Osteocyte (in vitro differentiated cells): ENCODE measurements at regions not wholly inside any gene's neighbourhood (a gene's known extent, or its start where the extent isn't known, plus 50 kb on each side); places are given as distances from the start of the nearest gene placed in this dataset.

Source experiments
- DNase-seq: peaks from one replicate; pipeline ENCODE4 v3.0.0; 2021; ENCODE audit warnings: mixed read lengths; ENCODE audit not compliant: unreplicated experiment; ENCODE audit errors: extremely low spot score
- H3K27ac Mint-ChIP-seq: one replicate; pipeline ENCODE4 v1.8.0; 2021; ENCODE audit warnings: mild to moderate bottlenecking, mixed read lengths; ENCODE audit not compliant: unreplicated experiment
- H3K27me3 Mint-ChIP-seq: one replicate; pipeline ENCODE4 v1.8.0; 2021; ENCODE audit warnings: mixed read lengths; ENCODE audit not compliant: unreplicated experiment
- H3K36me3 Mint-ChIP-seq: one replicate; pipeline ENCODE4 v1.8.0; 2021; ENCODE audit warnings: mixed read lengths; ENCODE audit not compliant: unreplicated experiment
- H3K4me1 Mint-ChIP-seq: one replicate; pipeline ENCODE4 v1.8.0; 2021; ENCODE audit warnings: mixed read lengths; ENCODE audit not compliant: unreplicated experiment
- H3K4me3 Mint-ChIP-seq: one replicate; pipeline ENCODE4 v1.8.0; 2021; ENCODE audit warnings: mild to moderate bottlenecking, moderate library complexity, mixed read lengths; ENCODE audit not compliant: unreplicated experiment
- H3K9me3 Mint-ChIP-seq: one replicate; pipeline ENCODE4 v1.8.0; 2021; ENCODE audit warnings: mixed read lengths; ENCODE audit not compliant: unreplicated experiment
- CTCF ChIP-seq: fragments of 200-600 bp; sonication (generic); IDR thresholded peaks from 2 replicates; pipeline ENCODE4 v1.5.0; 2021; ENCODE audit warnings: antibody characterized with exemption, mild to moderate bottlenecking, moderate library complexity

GRCh38 chr2:200733713-200734198 is 78.0 kb upstream of the BZW1 start:
- no peak for TF ChIP-seq CTCF
- H3K36me3 Mint-ChIP-seq = no peaks in the 10 kb centered on the region
- peaks cover 19% of the 10 kb centered on the region for H3K27me3 Mint-ChIP-seq
- DNase-seq = peak; percentile 25
- H3K4me1 Mint-ChIP-seq = peaks cover 4% of the 10 kb centered on the region
- no peaks in the 10 kb centered on the region for H3K9me3 Mint-ChIP-seq
- H3K4me3 Mint-ChIP-seq = no peak overlapping the region
- no peak overlapping the region for H3K27ac Mint-ChIP-seq

GRCh38 chr2:200735061-200735460 is 76.6 kb upstream of the BZW1 start:
- peaks cover 4% of the 10 kb centered on the region for H3K4me1 Mint-ChIP-seq
- H3K4me3 Mint-ChIP-seq = no peak overlapping the region
- no peak for TF ChIP-seq CTCF
- peak; percentile 4 for DNase-seq
- H3K36me3 Mint-ChIP-seq = no peaks in the 10 kb centered on the region
- H3K9me3 Mint-ChIP-seq = no peaks in the 10 kb centered on the region
- peaks cover 19% of the 10 kb centered on the region for H3K27me3 Mint-ChIP-seq
- no peak overlapping the region for H3K27ac Mint-ChIP-seq

- Mint-ChIP-seq H3K4me1 (peaks cover 9% of the 10 kb centered on the region), H3K4me3 (no peak overlapping the region), H3K27ac (no peak overlapping the region), H3K27me3 (peaks cover 13% of the 10 kb centered on the region), H3K9me3 (no peaks in the 10 kb centered on the region), H3K36me3 (no peaks in the 10 kb centered on the region)
- no peak for TF ChIP-seq CTCF
- no peak for DNase-seq
Observed at GRCh38 chr2:200736646-200737274, 75.0 kb upstream of the BZW1 start.

- Mint-ChIP-seq H3K27ac (no peak overlapping the region), H3K9me3 (no peaks in the 10 kb centered on the region), H3K36me3 (no peaks in the 10 kb centered on the region), H3K4me1 (peaks cover 17% of the 10 kb centered on the region), H3K27me3 (peaks cover 10% of the 10 kb centered on the region), H3K4me3 (no peak overlapping the region)
- TF ChIP-seq CTCF = no peak
- DNase-seq = no peak
Observed at GRCh38 chr2:200737585-200737984, 74.1 kb upstream of the BZW1 start.

GRCh38 chr2:200738590-200738989 is 73.1 kb upstream of the BZW1 start:
- H3K9me3 Mint-ChIP-seq = no peaks in the 10 kb centered on the region
- H3K27ac Mint-ChIP-seq = no peak overlapping the region
- H3K4me3 Mint-ChIP-seq = no peak overlapping the region
- no peak for TF ChIP-seq CTCF
- peaks cover 18% of the 10 kb centered on the region for H3K4me1 Mint-ChIP-seq
- no peak for DNase-seq
- no peaks in the 10 kb centered on the region for H3K36me3 Mint-ChIP-seq
- H3K27me3 Mint-ChIP-seq = peaks cover 1% of the 10 kb centered on the region
